T-helper 9 cell (primary cell): ENCODE measurements at regions not wholly inside any gene's neighbourhood (a gene's known extent, or its start where the extent isn't known, plus 50 kb on each side); places are given as distances from the start of the nearest gene placed in this dataset.

Experiments used
- DNase-seq: peaks from one replicate; pipeline ENCODE4 v3.0.0-alpha.2; 2020

DNA sequence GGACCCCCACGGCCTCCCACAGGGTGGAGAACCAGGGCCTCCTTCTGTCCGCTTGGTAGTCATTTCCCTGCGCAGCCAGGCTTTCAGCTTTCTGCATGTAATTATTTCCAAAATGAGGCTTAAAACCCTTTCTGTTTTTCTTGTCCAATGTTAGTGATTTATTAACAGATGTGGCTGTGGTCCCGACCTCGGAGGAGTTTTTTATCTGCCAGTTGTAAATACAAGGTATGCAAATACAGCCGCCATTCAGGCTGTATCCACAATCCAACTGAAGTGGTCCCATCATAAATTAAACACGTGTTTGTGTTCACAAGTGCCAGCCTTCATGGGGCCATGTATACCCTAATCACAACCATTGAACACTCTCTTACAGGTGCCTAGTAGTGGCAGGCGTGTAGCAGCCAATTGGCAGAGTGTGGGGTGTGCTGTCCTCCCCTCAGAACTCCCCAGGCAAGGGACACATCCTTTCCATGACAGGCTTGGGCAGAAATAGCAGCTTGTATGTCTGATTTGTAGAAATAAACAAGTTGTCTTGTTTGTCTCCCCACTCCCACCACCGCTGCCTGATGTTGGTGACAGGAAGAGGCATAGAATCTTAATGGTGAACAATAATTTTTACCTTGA lies 251.3 kb upstream of the MKI67 start:
- DNase-seq: no peak

DNA sequence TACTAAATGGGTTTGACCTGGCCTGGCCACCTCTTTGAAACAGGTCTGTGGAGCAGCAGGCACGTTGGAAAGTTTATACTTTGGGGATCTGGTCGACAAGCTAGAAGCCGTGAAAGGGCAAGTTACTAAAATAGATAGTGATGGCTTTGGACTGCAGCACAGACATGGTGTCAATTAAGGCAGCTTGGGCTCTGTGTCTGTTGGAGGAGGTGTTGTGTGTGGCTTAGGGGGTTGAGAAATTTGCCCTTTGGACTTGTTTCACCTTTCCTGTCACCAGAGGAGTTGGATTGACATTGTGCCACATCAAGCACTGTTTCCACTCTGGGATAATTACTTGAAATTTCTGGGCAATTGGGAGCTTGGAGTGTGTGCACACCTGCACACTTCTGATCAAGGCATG lies 251.8 kb upstream of the MKI67 start:
- no peak for DNase-seq

DNA sequence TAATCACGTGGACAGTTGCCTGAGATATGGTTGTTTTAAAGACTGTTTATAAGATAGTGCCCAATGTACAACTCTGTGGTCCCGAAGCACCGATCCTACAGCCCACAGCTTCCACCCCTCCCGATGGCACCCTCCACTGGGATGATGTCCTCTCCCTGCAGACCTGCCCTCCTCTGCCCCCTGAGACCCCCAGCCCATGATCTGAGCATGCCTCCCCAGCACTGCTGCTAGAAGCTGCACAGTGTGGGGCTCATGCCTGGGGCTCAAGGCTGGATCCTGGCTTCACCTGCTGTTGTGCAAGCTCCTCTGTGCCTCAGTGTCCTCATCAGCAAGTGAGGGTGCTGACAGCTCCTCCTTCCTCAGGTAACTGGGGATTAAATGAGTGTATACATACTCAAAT lies 254.7 kb upstream of the MKI67 start:
- no peak for DNase-seq

DNA sequence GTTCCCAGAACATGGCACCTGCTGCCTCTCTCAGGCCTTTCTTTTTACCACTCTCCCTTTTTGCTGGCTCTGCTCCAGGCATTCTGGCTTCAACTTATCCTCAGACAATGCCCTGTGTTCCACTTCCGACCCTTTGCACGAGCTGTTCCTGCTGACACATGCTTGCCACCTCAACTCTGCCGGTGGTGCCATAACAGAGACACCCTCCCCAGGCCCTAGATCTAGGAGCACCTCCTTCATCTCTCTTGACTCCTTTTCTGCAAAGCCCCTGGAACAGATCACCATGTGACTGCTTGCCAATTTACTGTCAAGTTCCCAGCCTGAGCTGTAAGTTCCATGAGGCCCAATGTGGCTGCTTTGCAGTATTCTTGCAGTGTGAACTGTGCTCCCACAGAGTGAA lies 256.0 kb upstream of the MKI67 start:
- no peak for DNase-seq

DNA sequence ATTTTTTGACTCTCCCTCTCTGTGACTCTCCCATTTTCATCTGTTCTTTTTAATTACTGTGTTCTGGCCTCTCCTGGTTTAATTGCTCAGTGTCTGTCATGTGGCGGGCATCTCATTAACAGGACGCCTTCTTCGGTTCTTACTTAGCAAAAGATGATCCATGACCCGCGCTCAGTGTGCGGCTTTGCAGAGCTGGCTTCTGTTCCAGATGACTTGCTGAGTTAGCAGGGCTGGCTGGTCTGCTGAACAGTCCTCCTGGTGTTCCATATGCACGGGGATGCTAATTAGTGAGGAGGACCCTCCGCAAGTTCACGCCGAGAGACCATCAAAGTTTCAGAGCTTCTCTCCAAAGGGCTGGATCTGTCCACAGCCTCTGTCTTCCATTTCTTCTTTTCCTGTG lies 258.6 kb upstream of the MKI67 start:
- no peak for DNase-seq

DNA sequence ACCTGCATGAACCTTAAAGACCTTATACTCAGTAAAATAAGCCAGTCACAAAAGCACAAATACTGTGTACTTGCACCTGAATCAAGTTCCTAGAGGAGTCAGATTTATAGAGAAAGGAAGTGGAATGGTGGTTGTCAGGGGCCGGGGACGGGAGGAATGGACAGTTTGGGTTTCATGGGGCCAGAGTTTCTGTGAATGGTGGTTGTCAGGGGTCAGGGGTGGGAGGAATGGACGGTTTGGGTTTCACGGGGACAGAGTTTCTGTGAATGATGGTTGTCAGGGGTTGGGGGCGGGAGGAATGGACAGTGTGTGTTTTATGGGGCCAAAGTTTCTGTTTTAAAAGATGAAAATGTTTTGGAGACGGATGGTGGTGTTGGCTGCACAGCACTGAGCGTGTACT lies 260.0 kb upstream of the MKI67 start:
- no peak for DNase-seq

DNA sequence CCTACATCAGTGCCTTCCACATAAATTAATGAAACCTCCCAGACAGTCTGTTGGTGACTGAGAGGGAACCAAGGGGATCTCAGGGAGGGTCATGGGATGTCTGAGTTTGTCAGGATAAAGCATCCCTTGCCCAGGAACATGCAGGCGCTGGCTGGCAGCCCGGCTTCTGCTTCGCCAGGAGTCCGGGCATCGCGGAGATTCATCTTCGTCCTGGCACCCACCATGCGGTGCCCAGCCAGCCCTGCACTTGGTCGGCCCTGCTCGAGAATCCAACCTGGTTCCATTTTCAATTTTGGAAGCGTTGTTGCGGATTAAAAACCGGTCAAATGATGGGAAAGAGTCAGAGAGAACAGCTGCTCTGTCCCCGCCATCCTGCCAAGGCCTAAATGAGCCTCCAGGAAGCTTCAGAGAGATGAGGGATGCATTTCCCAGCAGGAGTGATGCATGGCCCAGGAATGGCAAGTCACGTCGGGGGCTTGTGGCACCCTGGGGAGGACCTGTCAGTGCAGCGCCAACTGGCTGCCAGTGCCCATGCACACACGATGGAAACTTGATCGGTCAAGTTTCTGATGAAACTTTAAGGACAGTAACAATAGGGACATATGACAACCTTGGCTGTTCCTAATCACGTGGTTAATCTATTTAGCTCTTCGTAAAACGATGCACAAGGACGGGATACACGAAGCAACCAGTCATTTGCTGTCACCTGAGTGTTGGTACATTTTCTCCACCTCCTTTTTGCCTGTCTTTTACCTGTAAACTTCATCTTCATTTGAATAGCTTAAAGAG lies 260.8 kb upstream of the MKI67 start:
- no peak for DNase-seq

DNA sequence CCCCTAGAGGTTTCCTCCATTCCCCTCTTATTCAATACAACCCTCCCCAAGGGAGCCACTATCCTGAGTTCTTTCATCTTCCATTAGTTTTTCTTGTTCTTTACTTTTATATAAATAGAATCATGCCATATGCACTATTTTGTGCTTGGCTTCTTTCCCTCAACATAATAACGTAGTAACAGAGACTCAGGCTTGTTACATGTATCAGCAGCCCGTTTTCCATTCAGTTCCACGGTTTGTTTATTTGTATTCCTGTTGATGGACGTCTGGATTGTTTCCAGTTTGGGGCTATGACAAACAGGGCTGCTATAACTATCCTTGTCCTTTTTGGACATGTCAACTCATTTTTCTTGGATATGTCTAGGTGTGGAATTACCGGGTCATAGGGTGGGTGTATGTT lies 264.4 kb upstream of the MKI67 start:
- DNase-seq: no peak

DNA sequence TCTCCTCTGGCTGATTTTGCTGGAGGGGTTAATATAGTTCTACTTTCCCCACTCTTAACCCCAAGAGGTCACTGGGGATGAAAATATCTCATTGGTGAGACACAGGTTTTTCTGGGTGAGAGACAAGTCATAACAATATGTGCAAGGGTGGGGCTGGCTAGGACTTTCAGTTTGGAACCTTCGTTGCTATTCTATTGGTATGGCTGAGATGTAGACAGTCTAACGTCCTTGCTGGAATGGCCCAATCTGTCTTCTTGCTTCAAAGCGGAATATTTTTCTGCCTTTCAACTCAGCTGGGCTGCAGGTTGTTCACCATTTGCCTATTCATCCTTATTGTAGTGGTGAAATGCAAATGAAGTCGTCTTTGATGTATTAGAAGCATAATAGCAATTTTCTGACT lies 267.3 kb upstream of the MKI67 start:
- DNase-seq: no peak

DNA sequence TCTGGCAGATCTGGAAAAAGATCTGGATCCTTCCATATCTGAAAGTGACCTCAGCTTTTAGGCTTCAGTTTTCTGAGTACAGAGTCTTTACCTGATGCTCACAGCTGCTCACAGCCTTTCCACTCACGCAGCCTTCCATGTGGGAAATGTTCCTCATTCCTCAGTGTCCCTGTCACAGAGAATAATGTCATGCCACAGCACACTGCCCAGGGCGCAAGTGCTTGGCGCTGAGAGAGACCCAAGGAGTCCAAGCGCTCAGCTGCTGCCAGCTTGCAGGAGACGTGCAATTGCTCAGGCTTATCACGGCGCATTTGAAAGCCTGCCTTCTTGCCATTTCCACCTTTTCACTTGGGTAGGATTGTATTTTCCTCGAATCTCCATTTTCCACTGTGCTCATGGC lies 271.9 kb upstream of the MKI67 start:
- DNase-seq: no peak

DNA sequence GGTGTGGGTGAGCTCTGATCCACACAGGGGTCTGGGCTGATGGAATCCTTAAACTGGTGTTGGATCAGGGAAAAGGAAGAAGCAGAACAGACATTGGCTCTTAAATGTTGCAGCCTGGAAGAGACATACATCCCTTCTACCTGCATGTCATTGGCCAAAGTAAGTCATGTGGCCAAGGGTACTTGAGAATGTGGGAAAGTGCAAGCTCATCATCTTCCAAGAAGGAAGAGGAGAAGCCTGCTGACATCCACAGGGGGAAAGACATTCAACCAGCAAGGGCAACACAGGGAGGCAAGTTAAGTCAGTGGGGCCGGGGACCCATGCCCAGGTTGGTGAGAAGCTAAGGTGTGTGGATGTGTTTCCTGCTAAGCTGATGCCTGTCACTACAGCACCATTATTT lies 272.8 kb upstream of the MKI67 start:
- DNase-seq: no peak

DNA sequence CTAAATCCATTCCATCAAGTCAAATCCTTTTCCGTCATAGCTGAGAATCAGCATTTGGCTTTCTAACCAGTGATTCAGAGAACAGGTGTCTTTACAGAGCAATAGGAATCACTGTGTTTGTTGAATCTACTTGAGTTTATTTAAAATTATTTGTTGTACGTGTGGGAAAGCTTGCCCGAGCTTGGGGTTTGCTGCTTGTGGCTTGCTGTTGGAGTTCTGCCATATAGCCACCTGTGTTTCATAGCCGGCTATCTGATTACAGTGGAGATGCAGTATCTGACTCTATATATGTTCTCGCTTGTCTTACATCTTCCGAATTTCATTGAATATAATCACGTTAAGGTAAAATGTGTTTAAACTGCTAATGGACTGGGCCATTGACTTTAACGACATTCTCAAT lies 274.3 kb upstream of the MKI67 start:
- DNase-seq: no peak

DNA sequence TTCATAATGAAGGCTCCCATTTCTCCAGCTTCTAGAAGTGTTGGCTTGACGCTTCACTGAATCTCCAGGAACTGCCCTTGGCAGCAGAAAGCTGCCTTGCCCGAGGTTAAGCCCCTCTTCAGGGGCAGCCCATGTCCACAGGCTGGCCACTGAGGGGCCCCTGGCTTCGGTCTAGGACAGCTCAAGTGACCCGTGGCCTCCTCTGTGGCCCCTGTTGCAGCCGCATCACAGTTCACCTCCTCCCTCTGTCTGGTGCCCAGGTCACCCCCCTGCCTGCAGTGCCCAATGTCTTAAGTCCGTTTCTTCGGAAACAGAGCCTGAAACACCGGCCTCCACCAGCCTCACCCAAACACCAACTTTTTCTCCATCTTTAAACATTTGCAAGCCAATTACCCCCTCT lies 279.2 kb upstream of the MKI67 start:
- DNase-seq: no peak

DNA sequence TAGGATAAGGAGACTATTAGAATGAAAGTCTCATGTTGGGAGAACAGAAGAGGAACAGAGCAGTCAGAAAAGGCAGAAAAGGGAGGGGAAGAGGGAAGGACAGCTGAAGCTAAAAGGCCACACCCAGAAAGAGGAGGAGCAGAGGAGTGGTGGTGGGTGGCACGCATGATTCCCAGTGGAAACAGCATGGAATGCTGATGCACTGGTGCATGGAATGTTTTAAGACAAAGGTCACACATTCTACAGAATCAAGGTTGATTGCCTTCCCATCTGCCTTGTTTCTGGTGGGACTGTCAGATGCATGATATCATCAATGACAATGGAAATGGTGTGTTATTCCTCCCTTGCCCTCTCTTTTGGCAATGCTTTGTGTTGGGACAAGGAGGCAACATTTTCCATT lies 285.4 kb upstream of the MKI67 start:
- no peak for DNase-seq

DNA sequence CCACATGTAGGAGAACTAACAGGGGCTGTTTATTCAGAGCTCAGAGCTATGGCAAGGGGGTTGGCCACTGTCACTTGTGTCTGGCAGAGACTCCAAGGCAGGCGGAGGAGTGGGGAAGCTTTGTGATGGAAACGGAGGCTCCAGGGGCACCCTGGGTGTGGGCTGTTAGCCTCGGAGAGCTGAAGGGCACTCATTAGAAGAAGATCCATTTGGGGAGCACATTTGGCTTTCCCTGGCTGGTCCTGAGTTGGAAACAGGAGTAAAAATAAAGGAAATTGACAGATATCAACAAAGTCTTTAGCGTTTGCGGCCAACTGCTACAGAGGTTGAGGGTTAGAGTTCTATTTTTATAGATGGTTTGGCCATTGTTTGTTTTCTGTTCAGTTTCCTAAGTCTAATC lies 288.3 kb upstream of the MKI67 start:
- DNase-seq: no peak

DNA sequence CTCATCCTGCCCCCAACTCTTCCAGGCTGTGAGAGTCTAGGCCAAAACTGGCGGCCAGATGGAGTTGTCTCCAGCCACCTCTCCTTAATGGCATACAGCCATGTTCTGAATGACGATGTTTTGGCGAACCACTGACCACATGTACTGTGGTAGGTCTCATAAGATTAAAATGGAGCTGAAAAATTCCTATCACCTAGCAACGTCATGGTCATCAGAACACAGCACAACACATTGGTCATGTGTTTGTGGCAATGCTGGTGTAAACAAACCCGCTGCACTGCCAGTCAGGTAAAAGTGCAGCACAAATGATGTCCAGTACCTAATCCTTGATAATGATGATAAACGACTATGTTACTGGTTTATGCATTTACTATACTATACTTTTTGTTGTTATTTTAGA lies 290.0 kb upstream of the MKI67 start:
- DNase-seq: no peak

DNA sequence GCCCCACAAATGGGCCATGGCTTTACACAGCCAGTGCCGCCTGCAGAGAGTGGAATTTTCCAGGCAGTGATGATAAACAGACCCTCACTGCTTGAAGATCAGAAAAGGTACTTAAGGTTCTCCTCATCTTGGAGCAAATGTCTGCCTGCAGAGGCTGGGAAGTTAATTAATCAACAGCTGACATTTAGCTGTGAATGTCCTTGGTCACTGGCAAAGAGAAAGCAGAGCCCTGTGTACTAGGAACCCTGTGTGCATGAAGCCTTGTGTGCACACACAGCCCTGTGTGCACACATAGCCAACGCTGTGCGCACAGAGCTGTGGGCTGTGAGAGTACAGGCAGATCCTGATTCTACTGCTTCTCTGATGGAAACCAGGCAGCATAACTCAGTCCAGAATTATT lies 291.6 kb upstream of the MKI67 start:
- no peak for DNase-seq

DNA sequence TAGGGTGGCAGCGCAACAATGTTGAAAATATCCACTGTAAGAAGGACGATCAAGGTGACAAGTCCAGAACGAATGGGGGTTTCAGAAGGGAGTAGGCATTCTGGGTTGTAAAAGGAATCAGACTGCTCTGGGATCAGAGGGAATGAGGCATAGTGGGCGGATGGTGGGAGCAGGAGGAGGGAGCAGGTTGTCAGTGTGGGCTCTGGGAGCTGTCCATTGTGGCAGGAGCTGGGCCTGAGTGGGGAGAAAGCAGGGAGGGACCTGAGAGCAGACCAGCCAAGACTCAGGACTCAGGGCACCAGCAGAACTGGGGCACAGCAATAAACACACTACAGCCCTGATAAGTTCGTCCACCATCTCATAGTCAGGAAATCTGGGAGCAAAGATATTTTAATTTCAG lies 292.6 kb upstream of the MKI67 start:
- no peak for DNase-seq

DNA sequence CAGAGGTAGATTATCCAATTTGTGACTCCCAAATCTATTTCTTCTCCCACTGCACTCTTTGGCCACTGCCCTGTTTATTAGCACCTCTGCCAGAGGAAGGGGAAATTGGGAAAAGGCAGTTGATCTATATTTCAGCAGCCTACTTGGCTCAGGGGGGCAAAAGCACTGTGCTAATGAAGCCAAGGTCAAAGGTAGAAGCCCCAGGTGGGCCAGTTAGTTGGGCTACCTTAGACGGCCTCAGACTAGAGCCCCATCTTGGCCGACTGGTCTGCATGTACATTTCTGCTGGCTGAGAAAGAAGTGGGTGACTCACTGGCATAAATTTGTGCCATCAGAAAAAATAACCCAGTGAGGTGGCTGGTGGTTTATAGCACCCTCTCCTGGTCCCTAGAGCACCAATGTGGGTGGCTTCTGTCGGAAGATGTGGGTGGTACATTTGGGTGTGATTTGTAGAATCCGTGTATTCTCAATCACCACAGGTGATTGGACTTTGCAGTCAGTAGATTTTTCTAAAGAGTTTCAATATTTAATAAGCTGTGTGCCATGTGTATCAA lies 293.3 kb upstream of the MKI67 start:
- no peak for DNase-seq

DNA sequence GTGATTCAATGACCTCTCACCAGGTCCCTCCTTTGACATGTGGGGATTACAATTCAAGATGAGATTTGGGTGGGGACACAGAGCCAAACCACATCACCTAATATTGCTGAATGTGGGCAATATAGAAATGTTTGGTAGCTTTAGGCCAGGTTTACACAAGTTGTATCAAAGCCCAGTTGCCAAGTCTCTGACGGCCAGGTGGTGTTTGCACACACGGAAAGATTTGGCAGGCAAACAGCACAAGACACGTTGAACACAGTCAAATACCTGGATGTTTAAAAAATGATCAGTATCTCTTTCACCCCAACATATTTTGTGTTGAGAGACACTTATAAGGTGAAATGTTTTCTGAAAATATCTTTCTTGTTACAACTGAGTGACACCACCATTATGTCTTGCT lies 294.4 kb upstream of the MKI67 start:
- no peak for DNase-seq

DNA sequence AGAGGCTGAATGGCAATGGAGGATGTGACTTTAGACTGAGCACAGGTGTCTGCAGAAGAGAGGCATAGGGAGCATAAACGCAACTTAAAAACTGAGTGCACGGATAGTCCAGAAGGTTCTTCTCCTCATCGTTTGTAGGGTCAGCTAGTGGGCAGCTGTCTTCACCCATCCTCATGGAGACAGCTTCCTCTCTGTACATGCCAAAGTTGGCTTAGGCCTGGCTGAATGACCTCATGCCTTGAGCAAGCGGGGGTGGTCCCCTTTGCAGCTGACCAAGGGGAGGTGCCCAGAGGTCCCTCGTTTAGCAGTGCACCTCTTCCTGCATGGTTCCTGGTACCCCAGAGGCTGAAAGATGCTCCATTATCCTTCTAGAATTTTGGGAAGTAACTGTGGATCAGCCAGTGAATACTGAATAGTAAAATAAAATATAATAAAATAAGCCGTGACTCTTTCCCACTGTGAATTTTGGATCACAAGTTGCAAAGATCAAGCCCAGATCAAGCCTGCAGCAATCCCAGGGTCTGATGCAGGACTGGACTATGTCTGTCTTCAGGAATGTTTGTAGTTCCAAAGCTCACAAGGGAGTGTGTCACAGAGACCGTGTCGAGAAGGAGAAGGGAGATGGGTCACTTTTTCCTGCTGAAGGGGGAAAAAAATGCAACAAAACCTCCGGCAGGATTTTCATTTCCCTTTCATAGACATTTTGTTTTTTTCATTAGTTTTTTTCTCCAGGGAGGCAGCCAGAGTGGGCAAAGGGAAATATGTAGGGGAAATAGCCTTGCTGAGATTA lies 295.3 kb upstream of the MKI67 start:
- DNase-seq: no peak

DNA sequence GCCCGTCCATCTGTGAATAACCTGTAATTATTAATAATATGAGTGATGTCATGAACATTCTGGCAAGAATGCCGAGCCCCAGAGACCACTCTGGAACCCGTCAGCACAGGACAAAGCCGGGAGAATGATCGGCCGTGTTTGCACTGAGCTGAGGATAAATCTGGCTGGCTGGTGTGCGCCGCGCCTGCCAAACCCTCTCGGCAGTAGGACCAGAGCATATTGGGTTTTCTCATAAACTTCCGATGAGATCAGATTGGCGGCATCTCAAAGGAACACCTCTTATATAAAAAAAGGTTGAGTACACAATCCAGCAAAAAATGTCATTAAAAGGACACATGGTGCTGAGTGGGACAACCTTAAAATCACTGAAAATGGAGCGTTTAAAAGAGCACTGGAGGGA lies 296.0 kb upstream of the MKI67 start:
- DNase-seq: no peak

DNA sequence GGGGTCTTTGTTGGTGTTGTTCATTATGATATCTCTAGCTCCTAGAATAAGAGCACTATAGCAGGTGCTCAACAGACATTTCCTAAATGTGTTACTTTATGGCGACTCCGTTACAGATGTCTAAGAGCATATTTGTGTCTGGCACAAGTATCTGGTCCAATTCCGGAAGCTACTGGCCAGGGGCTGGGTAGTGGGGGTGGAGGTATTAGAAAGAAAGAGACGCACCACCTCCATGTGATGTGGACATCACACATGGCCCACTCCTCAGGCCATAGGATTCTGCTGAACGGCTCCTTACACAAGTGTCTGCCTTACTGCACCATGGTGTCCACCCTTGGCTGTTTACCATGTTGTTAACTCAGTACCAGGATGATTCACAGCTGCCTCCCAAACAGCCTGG lies 296.8 kb upstream of the MKI67 start:
- DNase-seq: no peak

DNA sequence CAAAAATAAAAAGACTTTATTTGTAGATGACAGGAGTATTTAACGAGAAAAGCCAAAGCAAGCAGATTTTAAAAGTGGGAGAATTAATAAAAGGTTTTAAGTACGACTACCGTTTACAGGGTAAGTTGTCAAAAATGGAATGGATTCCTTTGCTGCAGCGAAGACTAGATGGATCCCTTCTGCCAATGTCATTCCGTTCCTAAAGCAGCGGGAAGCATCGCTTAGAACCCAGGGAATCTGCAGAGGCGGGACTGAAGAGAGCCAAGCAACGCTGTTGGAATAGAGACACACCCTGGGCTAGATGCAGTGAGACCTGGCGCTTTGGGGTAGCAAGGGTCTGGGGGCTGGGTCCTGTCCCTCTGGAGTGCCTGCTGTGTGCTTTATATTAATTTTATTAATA lies 303.1 kb upstream of the MKI67 start:
- DNase-seq: no peak
